Ishikawa (cell line): ENCODE measurements at regions not wholly inside any gene's neighbourhood (a gene's known extent, or its start where the extent isn't known, plus 50 kb on each side); places are given as distances from the start of the nearest gene placed in this dataset.
A peak's percentile ranks its signal among the peaks of the same experiment; 100 is the strongest.

Experiments used
- CEBPB ChIP-seq: IDR thresholded peaks from 2 replicates; pipeline ENCODE4 v1.6.1; 2012
- CREB1 ChIP-seq: IDR thresholded peaks from 2 replicates; pipeline ENCODE4 v1.6.1; 2012; ENCODE audit warnings: low read depth
- EGR1 ChIP-seq: IDR thresholded peaks from 2 replicates; pipeline ENCODE4 v1.6.1; 2012
- EP300 ChIP-seq: IDR thresholded peaks from 2 replicates; pipeline ENCODE4 v1.6.1; 2012; ENCODE audit warnings: borderline replicate concordance
- FOXM1 ChIP-seq: IDR thresholded peaks from 2 replicates; pipeline ENCODE4 v1.6.1; 2012; ENCODE audit warnings: low read depth, borderline replicate concordance
- NFIC ChIP-seq: IDR thresholded peaks from 2 replicates; pipeline ENCODE4 v1.6.1; 2012
- RAD21 ChIP-seq: IDR thresholded peaks from 2 replicates; pipeline ENCODE4 v1.6.1; 2012; ENCODE audit warnings: low read depth
- REST ChIP-seq: IDR thresholded peaks from 2 replicates; pipeline ENCODE4 v1.6.1; 2012; ENCODE audit warnings: low read depth, mild to moderate bottlenecking
- TAF1 ChIP-seq: IDR thresholded peaks from 2 replicates; pipeline ENCODE4 v1.6.1; 2012; ENCODE audit warnings: low read depth, mild to moderate bottlenecking
- TCF12 ChIP-seq: IDR thresholded peaks from 2 replicates; pipeline ENCODE4 v1.6.1; 2012; ENCODE audit warnings: low read depth
- TEAD4 ChIP-seq: IDR thresholded peaks from 2 replicates; pipeline ENCODE4 v1.6.1; 2012
- YY1 ChIP-seq: IDR thresholded peaks from 2 replicates; pipeline ENCODE4 v1.6.1; 2012; ENCODE audit warnings: low read depth
- ZBTB7A ChIP-seq: IDR thresholded peaks from 2 replicates; pipeline ENCODE4 v1.6.1; 2012; ENCODE audit warnings: low read depth
- TF ChIP-seq, protein P1 (sequence below): IDR thresholded peaks from 2 replicates; pipeline ENCODE4 v1.6.1; 2012
- TF ChIP-seq, protein P2 (sequence below): IDR thresholded peaks from 2 replicates; pipeline ENCODE4 v1.6.1; 2012

DNA sequence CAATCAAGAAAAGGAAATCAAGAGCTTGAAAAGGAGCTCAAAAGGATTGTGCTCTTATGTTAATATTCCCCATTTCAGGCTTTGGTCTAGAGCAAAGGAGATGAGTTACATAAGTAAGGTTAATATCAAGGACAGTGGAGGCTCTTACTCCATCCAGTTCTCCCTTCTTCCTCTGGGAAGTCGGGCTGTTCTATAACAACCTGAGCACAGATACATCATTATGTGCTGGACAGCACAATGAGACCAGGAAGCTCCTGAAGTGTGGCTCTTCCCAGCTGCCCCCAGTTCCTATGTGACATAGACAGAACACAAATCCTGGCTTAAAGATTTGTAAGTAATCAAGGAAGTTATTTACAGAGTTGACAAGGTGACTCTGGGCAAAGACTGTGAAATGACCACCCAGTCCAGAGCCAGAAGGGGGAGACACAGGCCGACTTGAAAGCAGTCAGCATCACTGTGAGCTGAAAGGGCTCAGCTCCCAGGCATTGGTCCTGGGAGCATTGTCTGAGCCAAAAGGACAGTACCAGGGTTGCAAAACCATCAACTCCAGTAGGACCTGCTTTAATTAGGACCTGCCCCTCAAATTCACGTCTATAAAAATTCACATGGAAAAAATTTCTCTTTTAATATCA is 917.6 kb upstream of the ACVR2A start:
- peak; percentile 37; the same call in 1 of the 2 replicates for TF ChIP-seq REST
- peak; percentile 65 for TF ChIP-seq RAD21
- TF ChIP-seq FOXM1 = no peak

GRCh38 chr2:146918280-146918679 is 926.5 kb upstream of the ACVR2A start:
- no peak for TF ChIP-seq NFIC
- TF ChIP-seq, protein P1, sequence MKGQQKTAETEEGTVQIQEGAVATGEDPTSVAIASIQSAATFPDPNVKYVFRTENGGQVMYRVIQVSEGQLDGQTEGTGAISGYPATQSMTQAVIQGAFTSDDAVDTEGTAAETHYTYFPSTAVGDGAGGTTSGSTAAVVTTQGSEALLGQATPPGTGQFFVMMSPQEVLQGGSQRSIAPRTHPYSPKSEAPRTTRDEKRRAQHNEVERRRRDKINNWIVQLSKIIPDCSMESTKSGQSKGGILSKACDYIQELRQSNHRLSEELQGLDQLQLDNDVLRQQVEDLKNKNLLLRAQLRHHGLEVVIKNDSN = no peak
- TF ChIP-seq EGR1 = no peak
- TF ChIP-seq TEAD4 = no peak
- no peak for TF ChIP-seq TCF12
- no peak for TF ChIP-seq RAD21
- no peak for TF ChIP-seq FOXM1
- no peak for TF ChIP-seq EP300
- no peak for TF ChIP-seq CREB1
- TF ChIP-seq, protein P2, sequence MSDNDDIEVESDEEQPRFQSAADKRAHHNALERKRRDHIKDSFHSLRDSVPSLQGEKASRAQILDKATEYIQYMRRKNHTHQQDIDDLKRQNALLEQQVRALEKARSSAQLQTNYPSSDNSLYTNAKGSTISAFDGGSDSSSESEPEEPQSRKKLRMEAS = no peak
- no peak for TF ChIP-seq YY1
- TF ChIP-seq ZBTB7A = no peak

GRCh38 chr2:146917431-146918042 is 927.3 kb upstream of the ACVR2A start:
- no peak for TF ChIP-seq REST
- no peak for TF ChIP-seq TCF12
- no peak for TF ChIP-seq FOXM1
- no peak for TF ChIP-seq TAF1
- TF ChIP-seq RAD21 = no peak
- no peak for TF ChIP-seq CEBPB
- TF ChIP-seq, protein P2 = no peak
- TF ChIP-seq EP300 = no peak
- TF ChIP-seq CREB1 = no peak
- no peak for TF ChIP-seq ZBTB7A
- TF ChIP-seq, protein P1 = no peak
- TF ChIP-seq YY1 = no peak
- TF ChIP-seq TEAD4 = no peak
- no peak for TF ChIP-seq EGR1
- TF ChIP-seq NFIC = no peak

DNA sequence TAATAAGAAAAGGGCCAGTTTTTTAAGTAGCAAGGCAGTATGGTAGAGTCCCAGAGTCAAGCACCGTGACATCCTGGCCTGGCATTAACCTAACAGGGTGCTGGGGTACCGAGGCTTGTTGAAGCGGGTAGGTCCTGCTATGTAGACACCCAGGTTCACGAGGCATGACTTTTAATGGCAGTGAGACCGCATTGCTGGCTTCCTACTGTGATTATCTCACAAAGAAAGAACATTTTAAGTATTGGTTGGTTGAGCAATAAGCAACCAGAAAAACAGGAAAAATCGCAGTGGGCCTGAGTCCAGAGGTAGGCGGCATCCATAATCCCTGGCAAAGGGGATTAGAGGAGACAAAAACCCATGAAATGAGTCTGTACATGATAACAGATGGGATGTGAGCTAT is 927.9 kb upstream of the ACVR2A start:
- TF ChIP-seq ZBTB7A = no peak
- TF ChIP-seq TAF1 = no peak
- TF ChIP-seq, protein P1 = no peak
- no peak for TF ChIP-seq YY1
- peak; percentile 68 for TF ChIP-seq EP300
- TF ChIP-seq CEBPB = peak; percentile 97
- no peak for TF ChIP-seq EGR1
- TF ChIP-seq NFIC = peak; percentile 86
- no peak for TF ChIP-seq RAD21
- TF ChIP-seq, protein P2 = peak; percentile 43; the same call in 1 of the 2 replicates
- TF ChIP-seq FOXM1 = no peak; the same call in 1 of the 2 replicates
- no peak for TF ChIP-seq REST
- peak; percentile 79 for TF ChIP-seq TEAD4
- TF ChIP-seq TCF12 = peak; percentile 73
- no peak for TF ChIP-seq CREB1
